ENCODE measurements at regions not wholly inside any gene's neighbourhood (a gene's known extent, or its start where the extent isn't known, plus 50 kb on each side); places are given as distances from the start of the nearest gene placed in this dataset.

GRCh38 chr7:55261386-55261770, 103.8 kb upstream of the LANCL2 start:
- TF ChIP-seq TAF1 (IDR thresholded peaks at IDR 0.05; ENCODE audit: borderline replicate concordance, insufficient read depth, low read length), result no peak
- TF ChIP-seq POLR2AphosphoS5 (IDR thresholded peaks at IDR 0.05; ENCODE audit: low read depth, low read length), result no peak
- no peak for TF ChIP-seq REST (IDR thresholded peaks at IDR 0.05; ENCODE audit: insufficient read depth in 1 of 2, low read depth in 2 of 2, low read length in 2 of 2)

Data from PFSK-1 (cell line).